ENCODE measurements at regions not wholly inside any gene's neighbourhood (a gene's known extent, or its start where the extent isn't known, plus 50 kb on each side); places are given as distances from the start of the nearest gene placed in this dataset.
A peak's percentile ranks its signal among the peaks of the same experiment; 100 is the strongest.
"Not testable (repeated sequence)": the region's sequence is repeated elsewhere in the genome, so short reads cannot be mapped to it uniquely, and the experiment has no call there.

GRCh38 chr14:22140633-22141032 is 448.4 kb downstream of the DAD1 start:
- DNase-seq = no peak

DNA sequence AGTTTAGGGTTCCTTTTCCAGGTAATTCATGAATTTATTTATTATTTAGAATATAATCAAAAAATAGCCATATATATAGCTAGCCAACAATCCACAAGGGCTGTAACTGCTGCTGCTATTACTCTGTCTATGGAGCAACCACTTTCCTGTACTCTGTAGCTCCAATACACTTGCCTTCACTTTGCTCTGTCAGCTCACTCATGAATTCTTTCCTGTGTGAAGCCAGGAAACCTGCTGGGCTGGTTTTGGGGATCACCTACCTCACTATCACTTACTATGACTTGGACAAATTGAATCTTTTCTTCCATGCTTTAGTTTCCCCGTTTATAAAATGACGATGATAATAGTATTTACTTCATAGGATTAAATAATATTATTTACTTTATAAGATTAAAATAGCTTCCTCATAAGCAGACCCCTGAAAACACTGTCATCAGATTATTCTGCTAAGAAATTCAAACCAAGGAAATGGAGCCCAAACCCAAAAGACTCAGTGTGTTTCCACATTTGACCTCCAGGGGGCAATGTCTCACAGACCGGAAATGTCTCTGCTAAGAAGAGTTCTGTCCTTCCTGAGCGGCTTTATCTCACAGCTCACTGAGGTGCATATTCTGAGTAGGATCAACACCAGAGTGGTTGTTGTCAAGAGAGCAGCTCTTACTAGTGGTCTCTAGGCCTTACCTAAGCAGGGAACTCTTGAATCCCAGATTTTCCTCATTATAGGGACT is 457.1 kb downstream of the DAD1 start:
- no peak for DNase-seq

- DNase-seq = no peak
Measured at GRCh38 chr14:22124073-22124613, 450.5 kb upstream of the OR4E1 start.

DNA sequence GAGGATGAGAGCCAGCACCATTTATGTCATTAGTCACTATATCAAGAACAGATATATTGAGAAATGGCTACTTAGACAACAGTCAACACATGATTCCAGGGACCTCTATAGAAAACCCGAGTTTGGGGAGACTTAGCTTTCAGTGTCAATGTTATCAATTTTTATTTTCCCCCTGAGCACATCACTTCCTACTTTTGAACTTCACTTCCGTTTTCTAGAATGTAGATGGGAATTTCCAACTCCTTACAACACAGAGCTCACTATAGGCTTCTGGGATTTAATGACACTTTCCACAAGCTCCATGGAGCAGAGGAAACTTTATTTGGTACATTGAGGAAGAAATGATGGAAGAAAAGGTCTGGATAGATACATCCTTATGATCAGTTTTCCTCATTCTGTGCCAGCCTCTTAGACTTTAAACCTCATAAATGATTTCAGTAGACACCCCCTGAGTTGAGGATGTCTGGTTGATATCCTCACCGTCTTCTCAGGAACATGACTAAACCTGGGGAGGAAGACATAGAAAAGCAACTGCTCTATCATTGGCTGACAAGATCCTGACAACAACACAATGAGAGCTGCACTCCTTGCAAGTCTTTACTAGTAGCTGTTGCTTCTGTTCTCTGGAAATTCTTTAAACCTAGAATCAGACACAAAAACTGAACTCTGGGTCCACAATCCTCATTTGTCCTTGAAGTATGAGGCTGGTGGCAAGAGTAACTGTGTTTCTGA is 449.4 kb upstream of the OR4E1 start:
- DNase-seq = no peak

- no peak for DNase-seq
Measured at GRCh38 chr14:22122227-22122818, 448.7 kb upstream of the OR4E1 start.

GRCh38 chr14:22118899-22119477 is 445.4 kb upstream of the OR4E1 start:
- peak; percentile 40 for DNase-seq

DNA sequence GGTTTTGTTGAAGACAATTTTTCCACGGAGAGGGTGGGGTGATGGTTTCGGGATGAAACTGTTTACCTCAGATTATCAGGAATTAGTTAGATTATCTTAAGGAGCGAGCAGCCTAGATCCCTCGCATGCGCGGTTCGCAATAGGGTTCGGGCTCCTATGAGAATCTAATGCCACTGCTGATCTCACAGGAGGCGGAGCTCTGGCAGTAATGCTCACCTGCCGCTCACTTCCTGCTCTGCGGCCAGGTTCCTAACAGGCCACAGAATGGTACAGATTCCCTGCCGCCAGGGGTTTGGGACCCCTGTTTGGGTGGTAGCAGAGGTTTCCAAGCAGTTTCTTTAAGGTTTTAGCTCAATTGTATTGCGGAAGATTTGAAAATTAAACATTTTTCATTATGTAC is 439.8 kb upstream of the OR4E1 start:
- no peak for DNase-seq

GRCh38 chr14:22112004-22112403 is 438.4 kb upstream of the OR4E1 start:
- DNase-seq = no peak

- DNase-seq = no peak
Measured at GRCh38 chr14:22107753-22108152, 434.1 kb upstream of the OR4E1 start.

- DNase-seq = no peak
Measured at GRCh38 chr14:22106700-22107697, 433.4 kb upstream of the OR4E1 start.

DNA sequence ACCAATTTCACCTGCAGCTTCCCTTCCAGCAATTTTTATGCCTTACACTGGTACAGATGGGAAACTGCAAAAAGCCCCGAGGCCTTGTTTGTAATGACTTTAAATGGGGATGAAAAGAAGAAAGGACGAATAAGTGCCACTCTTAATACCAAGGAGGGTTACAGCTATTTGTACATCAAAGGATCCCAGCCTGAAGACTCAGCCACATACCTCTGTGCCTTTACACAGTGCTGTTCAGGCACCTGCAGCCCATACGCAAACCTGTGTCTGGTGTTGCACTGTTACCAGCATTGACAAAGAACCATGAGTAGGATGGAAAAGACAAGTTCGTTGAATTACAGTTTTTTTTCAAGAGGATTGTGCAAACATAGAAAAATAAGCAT is 432.0 kb upstream of the OR4E1 start:
- no peak for DNase-seq

DNA sequence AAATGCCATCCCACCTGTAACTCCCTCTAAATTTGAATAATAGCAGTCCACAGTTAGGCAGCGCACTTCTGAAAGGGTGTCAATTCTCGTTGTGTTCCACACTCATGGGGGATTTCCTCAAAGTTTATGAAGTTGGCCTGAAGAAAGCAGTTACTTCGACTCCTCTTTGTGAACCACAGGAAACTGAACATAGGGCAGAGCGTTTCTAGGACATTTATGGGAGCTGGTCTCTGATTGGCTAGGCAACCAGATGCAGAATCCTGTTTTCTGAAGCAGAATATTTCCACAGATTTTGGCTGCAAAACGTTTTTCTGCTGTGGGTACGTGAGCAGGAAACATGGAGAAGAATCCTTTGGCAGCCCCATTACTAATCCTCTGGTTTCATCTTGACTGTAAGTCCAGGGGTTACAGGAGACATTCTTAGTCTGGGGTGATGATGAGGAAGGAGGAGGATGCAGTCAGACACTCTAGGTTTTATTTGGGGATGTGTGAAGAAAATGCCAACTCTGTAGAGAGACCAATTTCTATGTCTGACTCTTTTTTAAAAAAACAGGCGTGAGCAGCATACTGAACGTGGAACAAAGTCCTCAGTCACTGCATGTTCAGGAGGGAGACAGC is 431.5 kb upstream of the OR4E1 start:
- no peak for DNase-seq

DNA sequence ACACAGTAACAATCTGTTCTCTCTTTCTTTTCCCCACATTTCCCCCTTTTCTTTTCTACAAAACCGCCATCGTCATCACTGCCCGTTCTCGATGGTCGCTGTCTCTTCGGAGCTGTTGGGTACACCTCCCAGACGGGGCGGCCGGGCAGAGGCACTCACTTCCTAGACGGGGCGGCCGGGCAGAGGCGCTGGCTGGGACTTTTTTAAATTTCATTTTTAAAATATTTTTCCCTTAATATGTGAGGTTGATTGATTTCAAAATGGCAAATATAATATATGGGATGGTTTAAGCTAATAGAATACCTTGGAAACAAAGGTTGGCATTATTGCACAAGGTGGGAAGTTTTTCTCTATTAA is 427.1 kb upstream of the OR4E1 start:
- not testable (repeated sequence) for DNase-seq

DNA sequence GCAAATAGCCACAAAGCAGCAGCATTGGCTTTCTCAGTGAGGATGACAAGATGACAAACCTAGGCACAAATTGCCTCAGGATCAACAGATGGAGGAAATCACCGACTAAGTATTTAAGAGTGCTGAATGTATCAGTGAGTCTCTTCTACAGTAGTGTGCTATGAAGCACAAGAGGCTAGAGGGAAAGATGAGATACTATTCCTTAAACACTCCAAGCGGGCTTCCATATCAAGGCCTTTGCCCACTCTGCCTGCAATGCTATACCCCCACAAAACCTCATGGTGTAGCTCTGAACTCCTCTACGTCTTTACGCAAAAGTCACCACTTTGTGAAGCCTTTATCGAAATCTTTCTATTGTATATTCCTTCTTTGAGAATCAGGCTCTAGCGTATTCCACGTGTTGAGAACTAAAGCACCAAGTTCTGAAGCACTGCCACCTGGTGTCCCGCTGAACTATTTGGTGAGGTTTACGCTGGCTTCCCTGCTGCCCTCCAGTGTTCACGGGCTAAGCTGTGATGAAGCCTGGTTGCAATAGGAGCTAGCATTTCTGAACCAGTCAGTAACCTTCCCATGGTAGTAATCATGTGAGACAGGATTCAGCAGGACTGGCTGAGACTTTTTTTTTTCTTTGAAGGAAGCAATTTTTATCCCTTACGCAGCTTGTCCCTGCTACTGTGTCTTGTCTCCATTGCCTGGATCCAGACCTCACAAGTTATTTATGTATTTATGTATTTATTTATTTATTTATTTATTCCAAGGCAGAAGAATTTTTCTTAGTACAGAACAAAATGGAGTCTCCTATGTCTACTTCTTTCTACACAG is 426.5 kb upstream of the OR4E1 start:
- peak; percentile 48 for DNase-seq

GRCh38 chr14:22098435-22098834 is 424.8 kb upstream of the OR4E1 start:
- no peak for DNase-seq

- DNase-seq = no peak
Measured at GRCh38 chr14:22097586-22098292, 424.1 kb upstream of the OR4E1 start.

- no peak for DNase-seq
Measured at GRCh38 chr14:22097072-22097471, 423.5 kb upstream of the OR4E1 start.

DNA sequence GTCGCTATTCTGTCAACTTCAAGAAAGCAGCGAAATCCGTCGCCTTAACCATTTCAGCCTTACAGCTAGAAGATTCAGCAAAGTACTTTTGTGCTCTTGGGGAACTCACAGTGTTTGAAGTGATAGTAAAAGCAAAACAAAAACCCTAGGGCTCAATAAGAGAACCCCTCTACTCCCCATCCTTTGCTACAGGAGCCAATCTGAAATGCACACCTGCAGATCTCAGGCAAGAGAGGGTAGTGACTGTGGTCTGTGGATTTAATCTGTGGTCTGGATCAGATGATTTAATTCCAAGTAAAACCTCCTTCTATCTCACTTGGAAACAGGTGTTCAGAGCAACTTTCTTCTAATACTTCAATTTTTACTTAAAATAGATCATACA is 422.9 kb upstream of the OR4E1 start:
- no peak for DNase-seq

DNA sequence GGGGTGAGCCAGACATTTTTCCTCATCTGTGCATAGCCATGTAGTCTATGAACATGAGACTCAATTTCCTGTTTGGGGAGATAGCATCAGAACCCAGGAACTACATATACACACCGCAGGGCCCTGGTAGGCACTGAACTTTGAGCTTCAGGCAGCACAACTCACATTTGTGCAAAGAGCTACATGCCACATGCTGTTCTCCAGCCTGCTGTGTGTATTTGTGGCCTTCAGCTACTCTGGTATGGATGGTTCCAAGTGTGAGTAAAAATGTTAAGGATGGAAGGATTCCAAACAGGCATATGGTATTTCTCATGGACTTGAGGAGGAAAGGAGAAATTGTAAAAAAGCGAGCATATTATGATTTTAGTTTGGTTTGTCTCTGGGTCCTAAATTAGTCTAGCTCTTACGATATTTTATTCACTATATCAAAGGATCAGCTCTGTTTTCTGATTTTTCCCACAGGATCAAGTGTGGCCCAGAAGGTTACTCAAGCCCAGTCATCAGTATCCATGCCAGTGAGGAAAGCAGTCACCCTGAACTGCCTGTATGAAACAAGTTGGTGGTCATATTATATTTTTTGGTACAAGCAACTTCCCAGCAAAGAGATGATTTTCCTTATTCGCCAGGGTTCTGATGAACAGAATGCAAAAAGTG is 422.4 kb upstream of the OR4E1 start:
- DNase-seq = no peak

DNA sequence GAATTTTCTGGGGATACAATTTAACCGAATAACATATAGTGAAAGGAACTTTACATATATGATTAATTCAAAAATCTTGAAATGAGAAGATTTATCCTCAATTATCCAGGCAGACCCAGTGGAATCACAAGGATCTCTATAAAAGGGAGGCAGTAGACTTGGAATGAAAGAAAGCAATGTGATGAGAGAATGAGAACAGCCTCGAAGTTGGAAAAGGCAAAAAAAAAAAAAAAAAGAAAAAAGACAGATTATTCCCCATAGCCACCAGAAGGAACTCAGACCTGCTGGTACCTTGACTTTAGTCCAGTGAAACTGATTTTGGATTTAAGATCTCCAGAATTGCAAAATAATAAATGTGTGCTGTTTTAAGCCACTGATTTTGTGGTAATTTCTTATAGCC is 416.3 kb upstream of the OR4E1 start:
- no peak for DNase-seq
